ENCODE measurements at regions not wholly inside any gene's neighbourhood (a gene's known extent, or its start where the extent isn't known, plus 50 kb on each side); places are given as distances from the start of the nearest gene placed in this dataset.

DNA sequence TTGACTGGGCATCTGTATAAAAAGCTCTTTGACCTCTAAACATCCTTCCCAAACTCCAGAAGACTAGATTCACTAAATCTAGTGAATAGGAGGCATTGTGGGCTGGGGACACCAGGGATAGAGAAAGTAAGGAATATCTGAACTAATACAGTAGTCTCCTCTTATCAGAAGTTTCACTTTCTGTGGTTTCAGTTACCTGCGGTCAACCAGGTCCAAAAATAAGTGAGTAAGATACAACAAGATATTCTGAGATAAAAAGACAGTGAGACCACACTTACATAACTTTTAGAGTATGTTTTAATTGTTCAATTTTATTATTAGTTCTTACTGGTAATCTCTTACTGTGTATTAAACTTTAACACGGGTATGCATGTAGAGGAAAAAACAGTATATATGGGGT lies 376.5 kb downstream of the HNRNPD start:
- Histone ChIP-seq H3K36me3 (ENCODE audit: control insufficient read depth in 2 of 2, insufficient read depth in 2 of 2, low read length in 2 of 2) (no peaks in the 10 kb centered on the region), H3K9me3 (ENCODE audit: control insufficient read depth in 2 of 2, low read length in 2 of 2) (no peaks in the 10 kb centered on the region), H3K9ac (ENCODE audit: low read depth in 1 of 2, low read length in 2 of 2) (no peak overlapping the region), H3K27me3 (ENCODE audit: control insufficient read depth in 2 of 2, insufficient read depth in 2 of 2, low read length in 2 of 2) (no peaks in the 10 kb centered on the region), H3K4me3 (ENCODE audit: low read length in 2 of 2) (no peak overlapping the region), H3K4me1 (ENCODE audit: control insufficient read depth in 2 of 2, insufficient read depth in 2 of 2, low read length in 2 of 2) (no peaks in the 10 kb centered on the region), H3K27ac (ENCODE audit: low read depth in 2 of 2, low read length in 2 of 2) (no peak overlapping the region)

DNA sequence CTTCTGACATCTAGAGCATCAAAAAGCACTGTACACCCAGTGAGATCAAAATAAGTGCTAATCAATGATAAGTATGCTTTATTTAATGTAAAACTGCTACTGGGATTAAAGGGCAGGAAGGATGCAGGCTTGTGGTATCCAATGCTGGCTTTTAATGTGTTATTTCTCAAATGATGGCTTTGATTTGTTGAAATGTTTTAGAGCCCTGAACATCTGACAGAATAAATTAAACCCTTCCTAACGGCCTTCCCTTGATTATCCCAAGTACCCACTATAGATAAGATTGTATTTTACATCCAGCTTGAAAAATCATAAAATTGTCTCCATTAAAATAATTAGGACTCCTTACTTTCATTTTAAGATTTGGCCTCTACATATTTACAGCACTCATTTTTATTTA lies 382.9 kb downstream of the HNRNPD start:
- no peak overlapping the region for H3K9ac ChIP-seq (ENCODE audit: low read depth in 1 of 2, low read length in 2 of 2)
- H3K36me3 ChIP-seq (ENCODE audit: control insufficient read depth in 2 of 2, insufficient read depth in 2 of 2, low read length in 2 of 2): no peaks in the 10 kb centered on the region
- no peak overlapping the region for H3K4me3 ChIP-seq (ENCODE audit: low read length in 2 of 2)
- no peaks in the 10 kb centered on the region for H3K9me3 ChIP-seq (ENCODE audit: control insufficient read depth in 2 of 2, low read length in 2 of 2)
- H3K27me3 ChIP-seq (ENCODE audit: control insufficient read depth in 2 of 2, insufficient read depth in 2 of 2, low read length in 2 of 2): no peaks in the 10 kb centered on the region
- H3K4me1 ChIP-seq (ENCODE audit: control insufficient read depth in 2 of 2, insufficient read depth in 2 of 2, low read length in 2 of 2): no peaks in the 10 kb centered on the region
- no peak overlapping the region for H3K27ac ChIP-seq (ENCODE audit: low read depth in 2 of 2, low read length in 2 of 2)

DNA sequence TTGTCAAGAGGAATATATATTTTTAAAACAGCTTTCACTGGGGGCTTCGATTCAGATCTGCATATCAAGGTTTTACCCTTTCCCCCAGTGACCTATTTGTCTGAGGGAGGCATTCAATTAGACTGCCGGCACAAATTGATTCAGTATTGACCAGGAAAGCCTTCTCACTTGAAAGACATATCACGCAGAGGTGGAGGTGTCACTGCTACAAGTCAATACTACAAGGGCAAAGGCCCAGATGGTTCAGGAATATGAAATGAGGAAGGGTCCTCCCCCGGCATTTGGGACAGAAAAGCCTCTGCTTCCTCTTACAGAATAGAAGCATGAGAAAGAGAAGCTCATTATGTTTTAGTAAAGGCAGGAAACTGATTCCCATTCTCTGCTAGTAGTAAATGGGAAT lies 383.6 kb downstream of the HNRNPD start:
- H3K27me3 ChIP-seq (ENCODE audit: control insufficient read depth in 2 of 2, insufficient read depth in 2 of 2, low read length in 2 of 2): no peaks in the 10 kb centered on the region
- no peaks in the 10 kb centered on the region for H3K36me3 ChIP-seq (ENCODE audit: control insufficient read depth in 2 of 2, insufficient read depth in 2 of 2, low read length in 2 of 2)
- H3K27ac ChIP-seq (ENCODE audit: low read depth in 2 of 2, low read length in 2 of 2): no peak overlapping the region
- no peak overlapping the region for H3K9ac ChIP-seq (ENCODE audit: low read depth in 1 of 2, low read length in 2 of 2)
- H3K4me1 ChIP-seq (ENCODE audit: control insufficient read depth in 2 of 2, insufficient read depth in 2 of 2, low read length in 2 of 2): no peaks in the 10 kb centered on the region
- H3K4me3 ChIP-seq (ENCODE audit: low read length in 2 of 2): no peak overlapping the region
- no peaks in the 10 kb centered on the region for H3K9me3 ChIP-seq (ENCODE audit: control insufficient read depth in 2 of 2, low read length in 2 of 2)

DNA sequence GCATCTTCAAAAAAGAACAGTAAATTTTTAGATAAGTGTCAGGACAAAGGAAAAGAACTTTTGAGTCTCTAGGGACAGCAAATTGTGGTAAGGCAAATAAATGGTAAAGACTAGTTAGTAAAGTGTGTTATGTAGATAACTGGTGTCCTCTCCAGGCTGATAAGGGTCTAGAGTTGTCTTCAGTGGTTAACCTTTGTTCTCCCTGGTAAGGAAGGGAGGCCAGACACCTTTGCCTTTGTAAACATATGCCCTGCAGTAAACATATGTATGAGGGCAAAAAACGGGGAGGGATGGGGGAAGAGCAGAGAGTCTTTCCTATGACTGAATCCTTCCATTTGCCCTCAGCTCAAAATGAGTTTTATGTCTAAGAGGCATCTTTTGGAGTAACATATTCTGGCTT lies 384.6 kb downstream of the HNRNPD start:
- no peak overlapping the region for H3K9ac ChIP-seq (ENCODE audit: low read depth in 1 of 2, low read length in 2 of 2)
- H3K27ac ChIP-seq (ENCODE audit: low read depth in 2 of 2, low read length in 2 of 2): no peak overlapping the region

DNA sequence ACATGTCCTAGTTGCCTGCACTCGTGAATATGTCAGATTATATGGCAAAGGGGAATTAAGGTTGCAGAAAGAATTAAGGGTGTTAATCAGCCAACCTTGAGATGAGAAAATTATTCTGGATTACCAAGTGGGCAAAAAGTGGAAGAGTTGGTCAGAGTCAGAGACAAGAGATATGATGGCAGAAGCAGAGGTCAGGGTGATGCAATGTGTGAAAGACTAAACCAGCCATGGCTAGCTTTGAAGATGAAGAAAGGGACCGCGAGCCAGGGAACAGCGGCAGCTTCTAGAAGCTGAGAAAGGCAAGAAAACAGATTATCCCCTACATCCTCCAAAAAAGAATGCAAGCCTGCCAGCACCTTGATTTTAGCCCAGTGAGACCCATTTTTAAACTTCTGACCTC lies 385.6 kb downstream of the HNRNPD start:
- no peaks in the 10 kb centered on the region for H3K9me3 ChIP-seq (ENCODE audit: control insufficient read depth in 2 of 2, low read length in 2 of 2)

More for the DNA sequence above, 384.6 kb downstream of the HNRNPD start:
- H3K9me3 ChIP-seq (ENCODE audit: control insufficient read depth in 2 of 2, low read length in 2 of 2): no peaks in the 10 kb centered on the region
- H3K4me3 ChIP-seq (ENCODE audit: low read length in 2 of 2): no peak overlapping the region
- H3K4me1 ChIP-seq (ENCODE audit: control insufficient read depth in 2 of 2, insufficient read depth in 2 of 2, low read length in 2 of 2): no peaks in the 10 kb centered on the region
- H3K36me3 ChIP-seq (ENCODE audit: control insufficient read depth in 2 of 2, insufficient read depth in 2 of 2, low read length in 2 of 2): no peaks in the 10 kb centered on the region
- no peaks in the 10 kb centered on the region for H3K27me3 ChIP-seq (ENCODE audit: control insufficient read depth in 2 of 2, insufficient read depth in 2 of 2, low read length in 2 of 2)

DNA sequence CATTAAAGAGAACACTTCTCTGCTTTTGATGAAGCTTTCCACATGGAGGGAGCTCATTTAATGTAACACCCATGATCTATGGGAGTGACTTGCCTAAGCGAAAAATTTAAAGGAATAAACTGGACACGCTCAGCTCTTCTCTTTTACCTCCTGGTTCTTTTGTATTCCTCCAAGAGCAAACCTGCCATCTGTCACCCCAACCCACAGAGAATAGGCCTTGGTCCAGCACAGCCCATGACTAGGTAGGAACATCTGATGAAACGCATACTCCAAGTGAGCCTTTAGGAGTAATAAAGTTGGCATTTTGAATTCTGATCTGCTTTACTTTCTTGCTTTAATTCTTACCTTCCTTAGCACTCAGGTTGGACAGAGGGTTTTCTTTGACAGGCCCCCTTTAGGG lies 389.0 kb downstream of the HNRNPD start:
- Histone ChIP-seq H3K27me3 (ENCODE audit: control insufficient read depth in 2 of 2, insufficient read depth in 2 of 2, low read length in 2 of 2) (no peaks in the 10 kb centered on the region), H3K4me1 (ENCODE audit: control insufficient read depth in 2 of 2, insufficient read depth in 2 of 2, low read length in 2 of 2) (no peaks in the 10 kb centered on the region), H3K9me3 (ENCODE audit: control insufficient read depth in 2 of 2, low read length in 2 of 2) (no peaks in the 10 kb centered on the region), H3K27ac (ENCODE audit: low read depth in 2 of 2, low read length in 2 of 2) (no peak overlapping the region), H3K9ac (ENCODE audit: low read depth in 1 of 2, low read length in 2 of 2) (no peak overlapping the region), H3K4me3 (ENCODE audit: low read length in 2 of 2) (no peak overlapping the region), H3K36me3 (ENCODE audit: control insufficient read depth in 2 of 2, insufficient read depth in 2 of 2, low read length in 2 of 2) (no peaks in the 10 kb centered on the region)

More for the DNA sequence above, 385.6 kb downstream of the HNRNPD start:
- Histone ChIP-seq H3K4me1 (ENCODE audit: control insufficient read depth in 2 of 2, insufficient read depth in 2 of 2, low read length in 2 of 2) (no peaks in the 10 kb centered on the region), H3K9ac (ENCODE audit: low read depth in 1 of 2, low read length in 2 of 2) (no peak overlapping the region), H3K4me3 (ENCODE audit: low read length in 2 of 2) (no peak overlapping the region), H3K27ac (ENCODE audit: low read depth in 2 of 2, low read length in 2 of 2) (no peak overlapping the region), H3K27me3 (ENCODE audit: control insufficient read depth in 2 of 2, insufficient read depth in 2 of 2, low read length in 2 of 2) (no peaks in the 10 kb centered on the region), H3K36me3 (ENCODE audit: control insufficient read depth in 2 of 2, insufficient read depth in 2 of 2, low read length in 2 of 2) (no peaks in the 10 kb centered on the region)

DNA sequence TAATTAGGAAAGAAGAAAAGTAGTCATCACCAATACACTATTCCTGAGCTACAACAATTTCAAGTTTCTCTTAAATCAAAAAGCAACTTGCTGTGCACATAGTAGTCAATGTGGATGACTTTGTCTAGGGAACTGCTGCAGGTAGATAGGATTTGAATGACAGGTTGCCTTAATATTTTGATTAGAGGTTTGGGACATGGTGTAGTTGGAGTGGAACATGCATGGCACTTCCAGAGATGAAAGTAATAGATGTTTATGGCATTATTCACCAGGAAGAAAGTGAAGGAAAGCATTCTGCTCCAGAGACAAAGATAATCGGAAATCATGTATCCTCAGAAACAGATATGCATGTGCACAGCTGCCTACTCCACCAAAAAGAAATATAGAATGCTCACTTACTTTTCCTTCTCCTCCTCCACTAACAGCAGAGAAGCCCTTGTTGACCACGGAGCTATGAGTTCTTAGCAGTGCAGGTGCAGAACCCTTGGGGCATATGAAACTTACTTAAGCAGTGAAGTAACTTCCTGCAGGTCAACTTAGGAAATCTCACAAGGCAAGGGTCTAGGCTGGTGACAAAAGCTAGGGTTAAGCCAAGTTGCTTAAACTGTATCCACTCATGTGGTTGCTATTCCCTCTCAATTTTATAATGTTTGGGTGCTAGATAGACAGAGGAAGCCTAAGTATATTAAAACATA lies 390.8 kb downstream of the HNRNPD start:
- Histone ChIP-seq H3K36me3 (ENCODE audit: control insufficient read depth in 2 of 2, insufficient read depth in 2 of 2, low read length in 2 of 2) (no peaks in the 10 kb centered on the region), H3K4me1 (ENCODE audit: control insufficient read depth in 2 of 2, insufficient read depth in 2 of 2, low read length in 2 of 2) (no peaks in the 10 kb centered on the region), H3K27me3 (ENCODE audit: control insufficient read depth in 2 of 2, insufficient read depth in 2 of 2, low read length in 2 of 2) (no peaks in the 10 kb centered on the region), H3K9me3 (ENCODE audit: control insufficient read depth in 2 of 2, low read length in 2 of 2) (no peaks in the 10 kb centered on the region), H3K9ac (ENCODE audit: low read depth in 1 of 2, low read length in 2 of 2) (no peak overlapping the region), H3K27ac (ENCODE audit: low read depth in 2 of 2, low read length in 2 of 2) (no peak overlapping the region), H3K4me3 (ENCODE audit: low read length in 2 of 2) (no peak overlapping the region)

DNA sequence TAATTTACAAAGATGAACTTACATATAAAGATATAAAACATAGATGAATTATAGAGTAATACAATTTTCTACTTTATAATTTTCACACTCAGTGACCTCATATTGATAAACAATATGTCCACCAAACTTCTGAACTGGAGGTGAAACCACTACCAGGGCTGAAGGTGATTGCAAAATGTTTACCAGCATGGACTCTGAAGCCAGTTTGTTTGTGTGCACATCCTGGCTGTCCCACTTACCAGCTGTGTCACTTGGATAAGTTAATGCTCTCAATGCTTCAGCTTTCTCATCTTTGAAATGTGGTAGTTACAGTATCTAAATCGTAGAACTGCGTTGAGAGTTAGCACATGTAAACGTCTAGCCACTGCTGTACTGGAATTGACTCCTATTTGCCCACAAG lies 392.6 kb downstream of the HNRNPD start:
- H3K36me3 ChIP-seq (ENCODE audit: control insufficient read depth in 2 of 2, insufficient read depth in 2 of 2, low read length in 2 of 2): no peaks in the 10 kb centered on the region
- no peak overlapping the region for H3K27ac ChIP-seq (ENCODE audit: low read depth in 2 of 2, low read length in 2 of 2)
- no peaks in the 10 kb centered on the region for H3K4me1 ChIP-seq (ENCODE audit: control insufficient read depth in 2 of 2, insufficient read depth in 2 of 2, low read length in 2 of 2)
- no peaks in the 10 kb centered on the region for H3K27me3 ChIP-seq (ENCODE audit: control insufficient read depth in 2 of 2, insufficient read depth in 2 of 2, low read length in 2 of 2)
- H3K9me3 ChIP-seq (ENCODE audit: control insufficient read depth in 2 of 2, low read length in 2 of 2): no peaks in the 10 kb centered on the region
- no peak overlapping the region for H3K4me3 ChIP-seq (ENCODE audit: low read length in 2 of 2)
- no peak overlapping the region for H3K9ac ChIP-seq (ENCODE audit: low read depth in 1 of 2, low read length in 2 of 2)

DNA sequence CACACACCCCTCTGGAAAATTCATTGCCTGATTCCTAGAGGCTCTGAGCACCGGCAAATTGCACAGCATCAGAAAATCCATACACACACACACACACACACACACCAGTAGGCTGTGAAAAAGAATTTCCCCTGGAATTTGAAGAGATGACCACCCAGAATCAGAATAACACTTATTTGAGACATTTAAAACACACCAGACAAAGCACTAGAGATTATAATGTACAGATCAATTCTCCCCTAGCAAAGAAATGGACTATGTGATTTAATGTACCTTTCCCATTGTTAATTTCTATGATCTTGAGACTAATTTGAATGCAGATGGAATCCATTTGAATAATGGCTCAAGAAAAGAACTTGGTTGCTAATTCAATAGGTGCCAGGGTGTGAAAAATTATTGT lies 399.3 kb downstream of the HNRNPD start:
- Histone ChIP-seq H3K27me3 (ENCODE audit: control insufficient read depth in 2 of 2, insufficient read depth in 2 of 2, low read length in 2 of 2) (no peaks in the 10 kb centered on the region), H3K4me1 (ENCODE audit: control insufficient read depth in 2 of 2, insufficient read depth in 2 of 2, low read length in 2 of 2) (no peaks in the 10 kb centered on the region), H3K9me3 (ENCODE audit: control insufficient read depth in 2 of 2, low read length in 2 of 2) (no peaks in the 10 kb centered on the region), H3K4me3 (ENCODE audit: low read length in 2 of 2) (no peak overlapping the region), H3K27ac (ENCODE audit: low read depth in 2 of 2, low read length in 2 of 2) (no peak overlapping the region), H3K36me3 (ENCODE audit: control insufficient read depth in 2 of 2, insufficient read depth in 2 of 2, low read length in 2 of 2) (no peaks in the 10 kb centered on the region), H3K9ac (ENCODE audit: low read depth in 1 of 2, low read length in 2 of 2) (no peak overlapping the region)

DNA sequence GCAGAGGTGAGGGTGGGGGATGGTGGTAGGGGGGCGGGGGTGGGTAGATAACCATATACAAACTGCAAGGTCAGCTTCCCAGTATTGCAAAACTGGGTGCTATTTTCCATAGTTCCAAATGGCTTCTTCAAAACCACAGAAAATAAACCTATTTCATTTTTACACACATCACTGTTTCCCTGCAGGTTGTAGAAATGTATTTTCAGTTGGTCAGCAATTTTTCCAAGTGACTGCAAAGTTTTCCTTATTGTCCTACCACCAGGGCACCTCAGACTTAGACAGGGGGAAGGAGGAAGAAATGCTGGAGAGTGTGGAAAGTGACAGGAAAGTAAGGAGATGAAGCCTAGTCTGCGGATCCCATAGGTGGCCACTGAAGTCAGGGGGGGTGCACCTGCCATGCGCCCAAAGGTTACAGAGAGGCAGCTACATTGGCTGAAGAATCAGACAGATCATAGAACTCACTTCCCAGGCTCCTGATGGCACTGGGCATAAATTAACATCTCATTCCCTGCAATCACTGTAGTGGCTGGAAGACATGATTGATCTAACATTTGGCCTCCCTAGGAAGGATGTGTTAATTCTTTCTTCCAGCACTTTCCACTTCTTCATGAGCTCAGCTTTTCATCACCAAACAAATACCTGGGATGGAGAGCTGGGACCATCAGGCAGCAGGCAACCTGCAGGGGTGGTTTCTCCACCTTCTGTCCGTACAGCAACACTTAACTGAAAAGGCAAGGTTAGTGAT lies 402.0 kb downstream of the HNRNPD start:
- Histone ChIP-seq H3K4me1 (ENCODE audit: control insufficient read depth in 2 of 2, insufficient read depth in 2 of 2, low read length in 2 of 2) (no peaks in the 10 kb centered on the region), H3K9ac (ENCODE audit: low read depth in 1 of 2, low read length in 2 of 2) (no peak overlapping the region), H3K27me3 (ENCODE audit: control insufficient read depth in 2 of 2, insufficient read depth in 2 of 2, low read length in 2 of 2) (no peaks in the 10 kb centered on the region), H3K9me3 (ENCODE audit: control insufficient read depth in 2 of 2, low read length in 2 of 2) (no peaks in the 10 kb centered on the region), H3K4me3 (ENCODE audit: low read length in 2 of 2) (no peak overlapping the region), H3K36me3 (ENCODE audit: control insufficient read depth in 2 of 2, insufficient read depth in 2 of 2, low read length in 2 of 2) (no peaks in the 10 kb centered on the region), H3K27ac (ENCODE audit: low read depth in 2 of 2, low read length in 2 of 2) (no peak overlapping the region)

Measured in mucosa of rectum (tissue), 2 donors.